BLaER1 treated with 17β-estradiol and CSF1 and Interleukin-3, amounts not matched to agents 10 nM and 100 nM (cell line): ENCODE measurements at regions not wholly inside any gene's neighbourhood (a gene's known extent, or its start where the extent isn't known, plus 50 kb on each side); places are given as distances from the start of the nearest gene placed in this dataset.

Source experiments
- H3K27ac ChIP-seq, 11 experiments: shearing (Covaris generic); formaldehyde crosslinking; 2 replicates each; pipeline ENCODE4 v1.8.1; 2022
- H3K27me3 ChIP-seq, 11 experiments: shearing (Covaris generic); formaldehyde crosslinking; 2 replicates each; pipeline ENCODE4 v1.8.1; 2022
- H3K36me3 ChIP-seq, 11 experiments: shearing (Covaris generic); formaldehyde crosslinking; 2 replicates each; pipeline ENCODE4 v1.8.1; 2022
- H3K4me1 ChIP-seq, 10 experiments: shearing (Covaris generic); formaldehyde crosslinking; 2 replicates each; pipeline ENCODE4 v1.8.1; 2022
- H3K4me2 ChIP-seq, 11 experiments: shearing (Covaris generic); formaldehyde crosslinking; 2 replicates each; pipeline ENCODE4 v1.8.1; 2022
- H3K4me3 ChIP-seq, 10 experiments: shearing (Covaris generic); formaldehyde crosslinking; 2 replicates each; pipeline ENCODE4 v1.8.1; 2022
- H3K9ac ChIP-seq, 11 experiments: shearing (Covaris generic); formaldehyde crosslinking; 2 replicates each; pipeline ENCODE4 v1.8.1; 2022
- H3K9me3 ChIP-seq, 11 experiments: shearing (Covaris generic); formaldehyde crosslinking; replicated peaks in 1 of 11; 2 replicates each; pipeline ENCODE4 v1.8.1; 2022
- H4K20me1 ChIP-seq, 11 experiments: shearing (Covaris generic); formaldehyde crosslinking; 2 replicates each; pipeline ENCODE4 v1.8.1; 2022
- Cebpa-rat ChIP-seq, 11 experiments: shearing (Covaris generic); IDR thresholded peaks; 2 replicates each; pipeline ENCODE4 v1.8.1; 2022

DNA sequence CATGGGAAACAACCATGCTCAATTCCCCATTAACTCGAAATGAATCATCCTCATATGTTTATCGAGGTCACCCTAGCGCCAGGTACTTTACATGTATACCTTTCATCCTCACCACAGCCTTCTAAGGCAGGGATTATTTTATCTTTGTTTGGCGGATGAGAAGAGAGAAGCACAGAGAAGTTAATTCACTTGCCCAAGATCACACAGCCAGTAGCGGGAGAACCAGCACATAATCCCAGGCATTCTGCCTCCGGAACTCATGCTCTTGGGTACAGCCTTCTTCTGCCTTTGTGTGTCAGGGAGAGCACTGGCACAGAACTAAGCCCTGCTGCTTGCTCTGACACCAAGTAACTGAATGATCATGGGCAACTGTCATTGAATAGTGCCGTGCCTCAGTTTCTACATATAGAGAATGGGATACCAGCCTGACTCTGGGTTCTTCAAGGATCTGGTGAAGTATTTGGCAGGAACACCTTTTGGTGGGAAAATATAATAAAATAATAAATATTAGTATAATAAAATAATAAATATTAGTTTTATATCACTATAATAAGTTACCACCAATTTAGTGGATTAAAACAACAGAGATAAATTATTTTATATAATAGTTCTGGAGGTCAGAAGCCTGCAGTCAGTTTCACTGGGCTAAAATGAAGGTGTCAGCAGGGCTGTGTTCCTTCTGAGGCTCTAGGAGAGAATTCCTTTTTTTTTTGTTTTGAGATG, 220.9 kb downstream of the AACS start:
- Histone ChIP-seq H4K20me1 (no peaks in the 10 kb centered on the region), H3K4me2 (no peak overlapping the region), H3K27ac (no peak overlapping the region), H3K9me3 (no peaks in the 10 kb centered on the region), H3K4me3 (no peak overlapping the region), H3K9ac (no peak overlapping the region), H3K4me1 (no peaks in the 10 kb centered on the region), H3K27me3 (no peaks in the 10 kb centered on the region), H3K36me3 (no peaks in the 10 kb centered on the region)
- no peak for TF ChIP-seq Cebpa-rat (IDR thresholded peaks at IDR 0.05)

DNA sequence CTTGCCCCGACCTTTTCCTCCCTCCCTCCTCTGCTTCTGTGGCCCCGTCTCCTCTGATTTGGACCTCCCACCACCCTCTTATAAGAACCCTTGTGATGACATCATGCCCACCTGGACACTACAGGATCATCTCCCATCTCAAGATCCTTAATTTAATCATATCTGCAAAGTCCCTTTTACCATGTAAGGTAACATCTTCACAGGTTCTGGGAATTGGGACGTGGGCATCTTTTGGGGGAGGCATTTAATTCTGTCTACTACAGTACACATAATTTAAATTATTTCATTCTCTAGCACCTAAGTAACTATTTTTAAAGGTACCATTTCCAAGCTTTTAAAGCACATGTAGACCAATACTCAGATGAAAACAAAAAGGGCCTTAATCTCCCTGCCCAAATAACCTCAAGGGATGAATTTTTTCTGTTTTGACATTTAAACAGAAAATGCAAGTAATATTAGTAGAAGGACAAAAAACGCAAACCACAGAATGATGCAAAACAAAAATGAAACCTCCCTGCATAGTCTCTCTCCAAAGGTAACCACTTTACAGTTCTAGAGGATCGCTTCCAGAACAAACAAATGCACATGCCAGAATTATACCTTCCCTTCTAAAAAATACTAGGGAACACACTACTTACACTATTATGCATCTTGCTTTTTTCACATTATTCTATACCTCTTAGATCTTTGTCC, 222.1 kb downstream of the AACS start:
- Histone ChIP-seq H3K9ac (no peak overlapping the region), H3K27ac (no peak overlapping the region), H3K4me2 (no peak overlapping the region), H4K20me1 (no peaks in the 10 kb centered on the region), H3K9me3 (no peaks in the 10 kb centered on the region), H3K36me3 (no peaks in the 10 kb centered on the region), H3K4me3 (no peak overlapping the region), H3K27me3 (no peaks in the 10 kb centered on the region), H3K4me1 (no peaks in the 10 kb centered on the region)
- no peak for TF ChIP-seq Cebpa-rat (IDR thresholded peaks at IDR 0.05)

DNA sequence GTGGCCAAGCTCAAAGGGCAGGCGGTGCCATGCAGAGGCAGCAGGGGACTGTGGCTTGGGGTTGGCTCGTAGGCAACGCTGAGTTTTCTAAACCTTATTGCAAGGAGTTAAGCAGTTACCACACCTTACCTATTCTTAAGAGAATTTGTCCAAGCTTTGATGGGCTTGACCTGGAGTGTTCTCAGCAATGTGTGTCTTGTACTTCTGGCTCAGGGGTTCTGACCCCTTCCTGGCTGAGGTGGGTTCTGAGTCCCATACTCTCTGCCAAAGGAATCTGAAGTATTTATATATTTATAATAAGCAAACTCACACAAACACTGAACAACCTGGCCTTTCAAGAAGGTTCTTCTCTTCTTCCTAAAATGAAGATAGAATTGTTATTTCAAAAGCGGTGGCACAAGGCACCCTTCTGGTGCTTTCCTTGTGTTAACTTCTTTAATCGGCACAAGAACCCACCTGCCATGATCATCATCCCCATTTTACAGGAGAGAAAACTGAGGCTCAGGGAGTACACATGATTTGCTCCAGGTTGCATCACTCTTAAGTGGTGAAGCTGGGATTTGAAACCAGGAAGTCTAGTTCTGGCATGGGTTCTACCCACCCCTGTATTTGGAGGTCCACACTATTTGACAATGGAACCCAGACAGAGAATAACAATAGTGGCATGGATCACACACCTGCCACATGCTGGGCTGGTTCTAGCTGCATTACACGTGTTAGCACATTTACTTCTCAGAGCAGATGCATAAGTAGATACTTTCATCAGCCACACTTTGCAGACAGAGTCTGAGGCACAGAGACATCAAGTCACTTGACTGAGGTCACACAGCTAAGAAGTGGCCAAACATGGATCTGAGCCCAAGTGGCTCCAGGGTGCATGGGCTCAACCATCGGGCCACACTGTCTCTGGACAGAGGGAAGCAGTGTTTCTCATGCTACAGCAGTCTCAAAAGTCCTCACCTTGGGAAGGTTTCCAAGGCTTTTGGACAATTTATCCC, 224.0 kb downstream of the AACS start:
- H3K27ac ChIP-seq, result no peak overlapping the region
- no peaks in the 10 kb centered on the region for H4K20me1 ChIP-seq
- H3K4me2 ChIP-seq, result no peak overlapping the region
- H3K9ac ChIP-seq, result no peak overlapping the region
- TF ChIP-seq Cebpa-rat (IDR thresholded peaks at IDR 0.05), result no peak
- no peaks in the 10 kb centered on the region for H3K27me3 ChIP-seq
- H3K9me3 ChIP-seq, result peaks cover 0 to 9% (median 5%) of the 10 kb centered on the region in 11 experiments; a peak in 7 of 22 replicates
- no peaks in the 10 kb centered on the region for H3K36me3 ChIP-seq
- no peaks in the 10 kb centered on the region for H3K4me1 ChIP-seq
- H3K4me3 ChIP-seq, result no peak overlapping the region

DNA sequence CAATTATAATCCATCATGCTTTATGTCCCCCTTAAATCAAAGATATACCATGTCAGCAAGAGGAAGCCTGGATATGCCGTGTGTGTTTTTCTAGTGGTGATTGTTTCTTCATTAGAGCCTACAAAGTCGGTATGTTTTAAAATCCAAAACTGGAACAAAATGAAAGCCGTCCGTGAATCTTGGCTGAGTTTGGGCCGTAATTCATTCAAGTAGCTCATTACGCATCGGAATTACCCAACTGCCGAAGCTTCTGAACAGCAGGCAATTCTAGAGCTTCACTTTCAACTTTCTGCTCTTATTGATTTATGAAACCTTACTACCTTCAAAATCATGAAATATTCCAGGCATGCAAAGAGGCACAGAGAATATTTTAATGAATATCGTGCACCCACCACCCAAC, 224.7 kb downstream of the AACS start:
- H3K9me3 ChIP-seq, result peaks cover 0 to 9% (median 5%) of the 10 kb centered on the region in 11 experiments; a peak in 7 of 22 replicates
- no peak for TF ChIP-seq Cebpa-rat (IDR thresholded peaks at IDR 0.05)

DNA sequence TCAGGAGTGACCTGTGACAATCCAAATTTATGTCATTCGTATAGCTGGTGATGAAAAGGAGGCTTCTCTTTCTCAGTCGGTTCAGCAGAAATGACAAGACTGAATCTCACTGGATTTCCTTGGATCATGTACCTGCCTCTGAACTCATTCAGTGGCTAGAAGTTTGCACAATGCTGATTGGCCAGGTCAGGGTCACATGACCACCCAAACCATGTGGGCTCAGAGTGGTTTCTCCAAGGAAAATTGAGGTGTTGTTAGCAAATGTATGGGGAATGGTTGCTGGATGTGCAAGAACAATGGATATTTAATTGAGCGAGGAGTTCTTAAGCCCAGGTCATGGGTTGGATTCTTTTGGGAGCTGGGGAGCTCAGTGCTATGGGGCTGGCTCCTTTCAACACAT, 227.5 kb downstream of the AACS start:
- no peaks in the 10 kb centered on the region for H3K4me1 ChIP-seq
- H3K27me3 ChIP-seq, result no peaks in the 10 kb centered on the region
- H3K36me3 ChIP-seq, result no peaks in the 10 kb centered on the region
- H3K27ac ChIP-seq, result no peak overlapping the region
- no peaks in the 10 kb centered on the region; a peak in 1 of 22 replicates for H4K20me1 ChIP-seq
- peaks cover 0 to 9% (median 5%) of the 10 kb centered on the region in 11 experiments; a peak in 7 of 22 replicates for H3K9me3 ChIP-seq
- no peak overlapping the region for H3K4me2 ChIP-seq
- H3K9ac ChIP-seq, result no peak overlapping the region
- no peak overlapping the region for H3K4me3 ChIP-seq
- no peak for TF ChIP-seq Cebpa-rat (IDR thresholded peaks at IDR 0.05)

More for the DNA sequence above, 224.7 kb downstream of the AACS start:
- Histone ChIP-seq H3K4me1 (no peaks in the 10 kb centered on the region), H3K27me3 (no peaks in the 10 kb centered on the region), H3K9ac (no peak overlapping the region), H4K20me1 (no peaks in the 10 kb centered on the region), H3K4me2 (no peak overlapping the region), H3K36me3 (no peaks in the 10 kb centered on the region), H3K4me3 (no peak overlapping the region), H3K27ac (no peak overlapping the region)

DNA sequence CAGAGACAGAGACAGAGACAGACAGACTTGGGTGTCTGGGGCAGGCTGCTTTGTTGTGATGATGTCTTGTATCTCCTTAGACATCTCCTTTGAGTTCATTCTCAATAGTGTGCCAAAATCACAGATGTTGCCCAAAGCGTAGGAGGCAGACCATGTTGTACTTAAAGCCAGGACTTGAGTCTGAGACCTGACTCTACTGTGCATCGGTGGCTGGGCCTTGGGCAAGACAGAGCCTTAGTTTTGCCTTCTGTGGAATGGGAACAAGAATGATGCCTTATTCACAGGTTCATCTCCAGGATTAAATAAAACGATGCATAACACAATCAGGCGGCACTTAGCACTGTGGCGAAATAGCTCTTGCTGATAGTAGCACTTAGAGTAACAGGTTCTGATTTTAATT, 230.3 kb downstream of the AACS start:
- H3K4me3 ChIP-seq, result no peak overlapping the region
- no peaks in the 10 kb centered on the region for H3K4me1 ChIP-seq
- no peak for TF ChIP-seq Cebpa-rat (IDR thresholded peaks at IDR 0.05)
- H4K20me1 ChIP-seq, result peaks cover 0 to 5% (median 0%) of the 10 kb centered on the region in 11 experiments; a peak in 1 of 22 replicates
- H3K9ac ChIP-seq, result no peak overlapping the region
- no peak overlapping the region for H3K27ac ChIP-seq
- H3K4me2 ChIP-seq, result no peak overlapping the region
- H3K9me3 ChIP-seq, result peaks cover 0 to 9% (median 5%) of the 10 kb centered on the region in 11 experiments; a peak in 7 of 22 replicates
- H3K36me3 ChIP-seq, result no peaks in the 10 kb centered on the region
- no peaks in the 10 kb centered on the region for H3K27me3 ChIP-seq

DNA sequence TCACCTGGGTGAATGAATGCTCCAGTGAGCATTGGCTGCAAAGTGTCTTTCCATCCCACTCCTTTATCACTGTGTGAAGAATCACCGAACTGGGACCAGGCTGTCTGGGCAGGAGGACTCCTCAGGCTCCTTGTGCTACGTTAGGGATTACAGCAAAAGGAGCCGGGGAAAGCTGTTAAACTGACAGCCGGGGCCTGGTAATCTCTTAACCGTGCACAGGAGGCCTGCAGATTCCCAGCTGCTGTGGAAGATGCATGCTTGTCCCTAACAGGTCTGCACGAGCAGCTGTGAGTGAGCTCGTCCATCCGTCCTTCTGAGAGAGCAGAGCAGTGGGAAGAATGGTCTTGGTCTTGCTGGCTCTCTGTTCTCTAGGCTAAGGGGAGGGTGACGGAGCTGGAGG, 231.5 kb downstream of the AACS start:
- H3K36me3 ChIP-seq, result no peaks in the 10 kb centered on the region
- no peak overlapping the region for H3K9ac ChIP-seq
- H3K4me3 ChIP-seq, result no peak overlapping the region
- peaks cover 0 to 9% (median 5%) of the 10 kb centered on the region in 11 experiments; a peak in 7 of 22 replicates for H3K9me3 ChIP-seq
- no peaks in the 10 kb centered on the region for H3K4me1 ChIP-seq
- no peaks in the 10 kb centered on the region for H3K27me3 ChIP-seq
- no peak for TF ChIP-seq Cebpa-rat (IDR thresholded peaks at IDR 0.05)
- H3K27ac ChIP-seq, result no peak overlapping the region
- H3K4me2 ChIP-seq, result no peak overlapping the region
- H4K20me1 ChIP-seq, result peaks cover 0 to 5% (median 0%) of the 10 kb centered on the region in 11 experiments; a peak in 1 of 22 replicates

DNA sequence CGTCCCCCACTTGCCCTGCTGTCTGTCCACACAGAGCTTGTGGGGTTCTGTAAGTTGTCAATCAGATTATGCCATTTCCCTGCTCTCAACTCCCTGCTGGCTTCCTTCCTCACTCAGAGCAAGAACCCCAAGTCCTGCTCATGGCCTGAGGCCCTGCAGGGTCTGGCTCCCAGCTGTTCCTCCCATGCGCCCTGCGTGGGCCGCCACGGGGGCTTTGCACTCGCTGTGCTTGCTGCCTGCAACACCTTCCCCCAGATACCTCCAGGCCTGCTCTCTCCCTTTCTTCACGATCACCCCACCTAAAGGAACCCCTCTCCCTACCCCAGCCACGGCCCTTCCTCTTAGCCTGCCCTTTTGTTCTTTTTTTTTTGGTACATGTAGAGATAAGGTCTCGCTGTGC, 234.6 kb downstream of the AACS start:
- no peak overlapping the region for H3K27ac ChIP-seq
- no peaks in the 10 kb centered on the region for H3K36me3 ChIP-seq
- H4K20me1 ChIP-seq, result peaks cover 0 to 5% (median 0%) of the 10 kb centered on the region in 11 experiments; a peak in 1 of 22 replicates
- no peak overlapping the region for H3K4me2 ChIP-seq
- H3K4me1 ChIP-seq, result no peaks in the 10 kb centered on the region
- no peak for TF ChIP-seq Cebpa-rat (IDR thresholded peaks at IDR 0.05)
- no peak overlapping the region for H3K4me3 ChIP-seq
- no peaks in the 10 kb centered on the region for H3K27me3 ChIP-seq
- peaks cover 0 to 9% (median 0%) of the 10 kb centered on the region in 11 experiments; a peak in 3 of 22 replicates for H3K9me3 ChIP-seq
- no peak overlapping the region for H3K9ac ChIP-seq

DNA sequence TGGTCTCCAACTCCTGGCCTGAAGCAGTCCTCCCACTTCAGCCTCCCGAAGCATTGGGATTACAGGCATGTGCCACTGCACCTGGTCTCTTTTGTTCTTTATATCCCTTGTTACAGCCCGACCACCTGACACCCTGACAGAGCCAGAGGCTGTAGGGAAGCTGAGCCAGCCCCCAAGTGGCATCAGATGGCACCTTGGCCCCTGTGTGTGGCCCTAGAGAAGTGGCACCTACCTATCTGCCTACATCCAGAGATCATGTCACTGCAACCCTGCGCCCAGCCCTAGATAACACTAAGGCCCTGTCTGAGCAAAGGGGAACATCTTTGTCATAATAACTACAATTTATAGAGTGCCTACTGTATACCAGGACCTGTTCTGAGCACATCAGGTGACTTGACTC, 235.0 kb downstream of the AACS start:
- peaks cover 0 to 9% (median 0%) of the 10 kb centered on the region in 11 experiments; a peak in 3 of 22 replicates for H3K9me3 ChIP-seq
- H3K27me3 ChIP-seq, result no peaks in the 10 kb centered on the region
- H3K4me3 ChIP-seq, result no peak overlapping the region
- no peak for TF ChIP-seq Cebpa-rat (IDR thresholded peaks at IDR 0.05)
- H3K36me3 ChIP-seq, result no peaks in the 10 kb centered on the region
- H3K4me2 ChIP-seq, result no peak overlapping the region
- H3K27ac ChIP-seq, result no peak overlapping the region
- no peaks in the 10 kb centered on the region for H3K4me1 ChIP-seq
- H3K9ac ChIP-seq, result no peak overlapping the region
- H4K20me1 ChIP-seq, result peaks cover 0 to 5% (median 0%) of the 10 kb centered on the region in 11 experiments; a peak in 1 of 22 replicates
